Caco-2 (cell line): ENCODE measurements at regions not wholly inside any gene's neighbourhood (a gene's known extent, or its start where the extent isn't known, plus 50 kb on each side); places are given as distances from the start of the nearest gene placed in this dataset.

Source experiments
- BruUV-seq: library from RNA; stranded (reverse); fragments of 400-500 nt; replicated peaks from 2 replicates; lab custom pipeline; 2021; lab: Mats Ljungman, UMichigan
- CTCF ChIA-PET: fragments of 300-600 bp; sonication (Branson Sonifier 250); formaldehyde crosslinking; loops from one replicate; lab custom pipeline; 2022; ENCODE audit warnings: antibody characterized with exemption; lab: Charles Lee
- POLR2A ChIA-PET: fragments of 300-600 bp; sonication (Branson Sonifier 250); formaldehyde crosslinking; loops from one replicate; lab custom pipeline; 2022; ENCODE audit warnings: antibody characterized with exemption; lab: Charles Lee
- DNase-seq, 2 experiments: peaks; one replicate each; pipeline versions ENCODE4 v3.0.0 to v3.0.0-alpha.2; 2020 to 2022
- H3K27me3 ChIP-seq: replicated peaks from 2 replicates; pipeline ENCODE4 v1.6.0; 2011; ENCODE audit warnings: low read length; ENCODE audit not compliant: control insufficient read depth, insufficient read depth
- H3K36me3 ChIP-seq: 2 replicates; pipeline ENCODE4 v1.5.1; 2011; ENCODE audit warnings: low read length; ENCODE audit not compliant: control insufficient read depth, insufficient read depth
- H3K4me1 ChIP-seq: fragments of 250-450 bp; sonication (Bioruptor Pico); 2 replicates; pipeline ENCODE4 v1.5.1; 2020; ENCODE audit warnings: mild to moderate bottlenecking
- H3K4me3 ChIP-seq: 2 replicates; pipeline ENCODE4 v1.5.1; 2011; ENCODE audit warnings: low read depth, mild to moderate bottlenecking, control low read depth, low read length
- H3K9me3 ChIP-seq: fragments of 250-450 bp; sonication (Bioruptor Pico); 2 replicates; pipeline ENCODE4 v1.5.1; 2020; ENCODE audit warnings: mild to moderate bottlenecking, moderate library complexity
- H3K27ac Mint-ChIP-seq: one replicate; pipeline ENCODE4 v1.8.0; 2022; ENCODE audit warnings: mixed read lengths; ENCODE audit not compliant: unreplicated experiment
- H3K27me3 Mint-ChIP-seq: one replicate; pipeline ENCODE4 v1.8.0; 2022; ENCODE audit warnings: mixed read lengths; ENCODE audit not compliant: insufficient read depth, unreplicated experiment
- H3K36me3 Mint-ChIP-seq: one replicate; pipeline ENCODE4 v1.8.0; 2022; ENCODE audit warnings: mild to moderate bottlenecking, mixed read lengths; ENCODE audit not compliant: insufficient read depth, unreplicated experiment
- H3K4me1 Mint-ChIP-seq: one replicate; pipeline ENCODE4 v1.8.0; 2022; ENCODE audit warnings: low read depth, mixed read lengths; ENCODE audit not compliant: unreplicated experiment
- H3K4me3 Mint-ChIP-seq: one replicate; pipeline ENCODE4 v1.8.0; 2022; ENCODE audit warnings: mild to moderate bottlenecking, moderate library complexity, mixed read lengths; ENCODE audit not compliant: unreplicated experiment
- H3K9me3 Mint-ChIP-seq: one replicate; pipeline ENCODE4 v1.8.0; 2022; ENCODE audit warnings: mixed read lengths; ENCODE audit not compliant: unreplicated experiment
- CTCF ChIP-seq, 2 experiments: fragments of 200-600 bp in 1 of 2; IDR thresholded peaks; 1 replicate in 1 of 2; 2 replicates in 1 of 2; pipeline versions ENCODE4 v1.5.1 to v1.8.0; 2011 to 2022; ENCODE audit warnings: antibody characterized with exemption in 1 of 2, control low read depth in 1 of 2, inconsistent platforms in 1 of 2, low read depth in 1 of 2, low read length in 1 of 2, mild to moderate bottlenecking in 1 of 2, moderate library complexity in 1 of 2; ENCODE audit not compliant: insufficient read depth in 1 of 2, severe bottlenecking in 1 of 2, unreplicated experiment in 1 of 2
- intact Hi-C: fragments of 100-400 bp; cut with micrococcal nuclease; formaldehyde crosslinking; loops from one replicate; pipeline ENCODE4 v1.10.0; 2022; ENCODE audit not compliant: unreplicated experiment

GRCh38 chr12:30416631-30417030 lies 279.0 kb downstream of the IPO8 start:
- no peaks in the 10 kb centered on the region for H3K4me1 ChIP-seq
- no peaks in the 10 kb centered on the region for H3K27me3 ChIP-seq
- intact Hi-C loops, result no loop called here
- no peak overlapping the region for H3K4me3 ChIP-seq
- H3K27me3 Mint-ChIP-seq, result no peaks in the 10 kb centered on the region
- H3K4me3 Mint-ChIP-seq, result no peak overlapping the region
- POLR2A ChIA-PET, result no interaction called here
- CTCF ChIA-PET, result no interaction called here
- no peak for TF ChIP-seq CTCF (IDR thresholded peaks at IDR 0.05; ENCODE audit: insufficient read depth in 1 of 2, low read depth in 1 of 2, low read length in 1 of 2, severe bottlenecking in 1 of 2, unreplicated experiment in 1 of 2)
- no peaks in the 10 kb centered on the region for H3K9me3 Mint-ChIP-seq
- H3K36me3 Mint-ChIP-seq, result no peaks in the 10 kb centered on the region
- no peaks in the 10 kb centered on the region for H3K9me3 ChIP-seq
- H3K27ac Mint-ChIP-seq, result no peak overlapping the region
- no TSS peak for BruUV-seq
- H3K36me3 ChIP-seq, result no peaks in the 10 kb centered on the region
- DNase-seq, result no peak
- H3K4me1 Mint-ChIP-seq, result no peaks in the 10 kb centered on the region

- CTCF ChIA-PET, result no interaction called here
- H3K36me3 Mint-ChIP-seq, result no peaks in the 10 kb centered on the region
- no TSS peak for BruUV-seq
- no peak overlapping the region for H3K27ac Mint-ChIP-seq
- POLR2A ChIA-PET, result no interaction called here
- H3K27me3 Mint-ChIP-seq, result no peaks in the 10 kb centered on the region
- TF ChIP-seq CTCF (IDR thresholded peaks at IDR 0.05; ENCODE audit: insufficient read depth in 1 of 2, low read depth in 1 of 2, low read length in 1 of 2, severe bottlenecking in 1 of 2, unreplicated experiment in 1 of 2), result no peak
- H3K4me1 Mint-ChIP-seq, result no peaks in the 10 kb centered on the region
- H3K9me3 Mint-ChIP-seq, result no peaks in the 10 kb centered on the region
- intact Hi-C loops, result no loop called here
- Histone ChIP-seq H3K4me3 (no peak overlapping the region), H3K36me3 (no peaks in the 10 kb centered on the region), H3K27me3 (no peaks in the 10 kb centered on the region), H3K9me3 (no peaks in the 10 kb centered on the region), H3K4me1 (no peaks in the 10 kb centered on the region)
- no peak overlapping the region for H3K4me3 Mint-ChIP-seq
- no peak for DNase-seq
These were observed 279.9 kb downstream of the IPO8 start for GRCh38 chr12:30415777-30416176.

GRCh38 chr12:30414507-30414906 lies 281.2 kb downstream of the IPO8 start:
- intact Hi-C loops, result no loop called here
- Mint-ChIP-seq H3K4me1 (no peaks in the 10 kb centered on the region), H3K36me3 (no peaks in the 10 kb centered on the region), H3K4me3 (no peak overlapping the region), H3K27ac (no peak overlapping the region), H3K9me3 (no peaks in the 10 kb centered on the region), H3K27me3 (no peaks in the 10 kb centered on the region)
- Histone ChIP-seq H3K27me3 (no peaks in the 10 kb centered on the region), H3K36me3 (no peaks in the 10 kb centered on the region), H3K4me1 (no peaks in the 10 kb centered on the region), H3K9me3 (no peaks in the 10 kb centered on the region), H3K4me3 (no peak overlapping the region)
- CTCF ChIA-PET, result no interaction called here
- no peak for DNase-seq
- no TSS peak for BruUV-seq
- POLR2A ChIA-PET, result no interaction called here
- TF ChIP-seq CTCF (IDR thresholded peaks at IDR 0.05; ENCODE audit: insufficient read depth in 1 of 2, low read depth in 1 of 2, low read length in 1 of 2, severe bottlenecking in 1 of 2, unreplicated experiment in 1 of 2), result no peak
